ENCODE measurements at regions not wholly inside any gene's neighbourhood (a gene's known extent, or its start where the extent isn't known, plus 50 kb on each side); places are given as distances from the start of the nearest gene placed in this dataset.

GRCh38 chr11:95536047-95536690 is 253.4 kb downstream of the FAM76B start:
- Histone ChIP-seq H3K9me3 (ENCODE audit: control insufficient read depth in 2 of 2, low read length in 2 of 2) (peaks cover 0 to 4% of the 10 kb centered on the region in 2 experiments), H3K36me3 (ENCODE audit: control insufficient read depth, insufficient read depth, low read length) (no peaks in the 10 kb centered on the region), H3K27ac (ENCODE audit: insufficient read depth, low read length, poor library complexity, severe bottlenecking) (no peak overlapping the region), H3K4me3 (ENCODE audit: low read depth, low read length) (no peak overlapping the region), H3K27me3 (ENCODE audit: control insufficient read depth, insufficient read depth, low read length) (no peaks in the 10 kb centered on the region), H3K4me1 (ENCODE audit: control insufficient read depth, insufficient read depth, low read length, poor library complexity, severe bottlenecking) (no peaks in the 10 kb centered on the region)
- Mint-ChIP-seq H3K36me3 (peaks cover 12% of the 10 kb centered on the region), H3K27ac (no peak overlapping the region), H3K4me3 (no peak overlapping the region), H3K27me3 (peaks cover 17% of the 10 kb centered on the region), H3K4me1 (peaks cover 0 to 3% (median under 1%) of the 10 kb centered on the region in 4 donors), H3K9me3 (peaks cover 0 to 19% (median 5%) of the 10 kb centered on the region in 7 donors)
- ATAC-seq (ENCODE audit: low read depth in 2 of 2) = no peak
- DNase-seq = no peak

DNA sequence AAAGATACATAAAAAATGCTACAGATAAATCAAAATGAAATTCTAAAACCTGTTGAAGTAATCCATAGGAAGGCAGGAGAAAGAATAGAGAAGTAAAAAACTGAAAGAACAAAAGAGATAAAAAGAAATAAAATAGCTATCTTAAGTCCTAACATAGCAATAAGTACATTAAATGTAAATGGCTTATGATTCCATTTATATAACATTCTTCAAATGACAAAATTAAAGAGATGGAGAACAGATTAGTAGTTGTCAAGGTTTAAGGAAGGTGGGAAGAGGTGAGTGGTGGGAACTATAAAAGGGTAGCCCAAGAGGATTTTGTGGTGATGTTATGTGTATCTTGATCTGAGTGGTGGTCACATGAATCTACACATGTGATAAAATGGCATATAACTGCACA is 254.8 kb downstream of the FAM76B start:
- H3K27me3 Mint-ChIP-seq = peaks cover 17% of the 10 kb centered on the region
- H3K4me3 Mint-ChIP-seq = no peak overlapping the region
- H3K36me3 ChIP-seq (ENCODE audit: control insufficient read depth, insufficient read depth, low read length) = no peaks in the 10 kb centered on the region
- H3K27ac ChIP-seq (ENCODE audit: insufficient read depth, low read length, poor library complexity, severe bottlenecking) = no peak overlapping the region
- no peak overlapping the region for H3K27ac Mint-ChIP-seq
- H3K36me3 Mint-ChIP-seq = peaks cover 17% of the 10 kb centered on the region
- no peak for ATAC-seq (ENCODE audit: low read depth in 2 of 2)
- no peak overlapping the region for H3K4me3 ChIP-seq (ENCODE audit: low read depth, low read length)
- DNase-seq = no peak
- peaks cover 0 to 3% (median under 1%) of the 10 kb centered on the region in 4 donors for H3K4me1 Mint-ChIP-seq
- H3K9me3 Mint-ChIP-seq = peaks cover 0 to 19% (median 5%) of the 10 kb centered on the region in 7 donors
- peaks cover 0 to 4% of the 10 kb centered on the region in 2 experiments for H3K9me3 ChIP-seq (ENCODE audit: control insufficient read depth in 2 of 2, low read length in 2 of 2)
- no peaks in the 10 kb centered on the region for H3K27me3 ChIP-seq (ENCODE audit: control insufficient read depth, insufficient read depth, low read length)
- H3K4me1 ChIP-seq (ENCODE audit: control insufficient read depth, insufficient read depth, low read length, poor library complexity, severe bottlenecking) = no peaks in the 10 kb centered on the region

DNA sequence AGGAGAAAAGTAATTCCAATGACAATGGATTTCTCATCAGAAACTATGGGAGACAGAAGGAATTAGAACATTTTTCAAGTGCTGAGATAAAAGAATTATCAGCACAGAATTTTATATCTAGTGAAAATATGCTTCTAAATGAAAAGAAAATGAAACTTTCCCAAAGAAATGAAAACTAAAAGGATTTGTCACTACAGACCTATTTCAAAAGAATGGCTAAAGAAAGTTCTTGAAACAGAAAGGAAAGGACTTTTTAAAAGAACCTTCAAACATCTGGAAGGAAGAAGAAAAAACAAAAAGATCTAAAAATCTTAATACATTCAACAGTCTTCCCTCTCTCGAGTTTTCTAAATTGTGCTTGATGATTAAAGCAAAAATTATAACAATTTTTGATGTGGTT is 255.4 kb downstream of the FAM76B start:
- Histone ChIP-seq H3K9me3 (ENCODE audit: control insufficient read depth in 2 of 2, low read length in 2 of 2) (peaks cover 0 to 4% of the 10 kb centered on the region in 2 experiments), H3K4me3 (ENCODE audit: low read depth, low read length) (no peak overlapping the region), H3K36me3 (ENCODE audit: control insufficient read depth, insufficient read depth, low read length) (no peaks in the 10 kb centered on the region), H3K27ac (ENCODE audit: insufficient read depth, low read length, poor library complexity, severe bottlenecking) (no peak overlapping the region), H3K27me3 (ENCODE audit: control insufficient read depth, insufficient read depth, low read length) (no peaks in the 10 kb centered on the region), H3K4me1 (ENCODE audit: control insufficient read depth, insufficient read depth, low read length, poor library complexity, severe bottlenecking) (no peaks in the 10 kb centered on the region)
- DNase-seq (no peak), ATAC-seq (ENCODE audit: low read depth in 2 of 2) (no peak)
- Mint-ChIP-seq H3K9me3 (peaks cover 0 to 19% (median 5%) of the 10 kb centered on the region in 7 donors), H3K36me3 (peaks cover 17% of the 10 kb centered on the region), H3K27me3 (peaks cover 17% of the 10 kb centered on the region), H3K4me1 (peaks cover 0 to 3% (median under 1%) of the 10 kb centered on the region in 4 donors), H3K4me3 (no peak overlapping the region), H3K27ac (no peak overlapping the region)

- Histone ChIP-seq H3K4me1 (ENCODE audit: control insufficient read depth, insufficient read depth, low read length, poor library complexity, severe bottlenecking) (no peaks in the 10 kb centered on the region), H3K27ac (ENCODE audit: insufficient read depth, low read length, poor library complexity, severe bottlenecking) (no peak overlapping the region), H3K27me3 (ENCODE audit: control insufficient read depth, insufficient read depth, low read length) (no peaks in the 10 kb centered on the region), H3K4me3 (ENCODE audit: low read depth, low read length) (no peak overlapping the region), H3K36me3 (ENCODE audit: control insufficient read depth, insufficient read depth, low read length) (no peaks in the 10 kb centered on the region), H3K9me3 (ENCODE audit: control insufficient read depth in 2 of 2, low read length in 2 of 2) (peaks cover 0 to 4% of the 10 kb centered on the region in 2 experiments)
- DNase-seq (no peak), ATAC-seq (ENCODE audit: low read depth in 2 of 2) (no peak)
- no peak overlapping the region for H3K4me3 Mint-ChIP-seq
- peaks cover 18% of the 10 kb centered on the region for H3K27me3 Mint-ChIP-seq
- H3K4me1 Mint-ChIP-seq = peaks cover 0 to 6% (median 3%) of the 10 kb centered on the region in 4 donors
- H3K27ac Mint-ChIP-seq = no peak overlapping the region
- peaks cover 0 to 19% (median 7%) of the 10 kb centered on the region in 7 donors for H3K9me3 Mint-ChIP-seq
- H3K36me3 Mint-ChIP-seq = peaks cover 19% of the 10 kb centered on the region
Measured at GRCh38 chr11:95531116-95531515, 258.5 kb downstream of the FAM76B start.

DNA sequence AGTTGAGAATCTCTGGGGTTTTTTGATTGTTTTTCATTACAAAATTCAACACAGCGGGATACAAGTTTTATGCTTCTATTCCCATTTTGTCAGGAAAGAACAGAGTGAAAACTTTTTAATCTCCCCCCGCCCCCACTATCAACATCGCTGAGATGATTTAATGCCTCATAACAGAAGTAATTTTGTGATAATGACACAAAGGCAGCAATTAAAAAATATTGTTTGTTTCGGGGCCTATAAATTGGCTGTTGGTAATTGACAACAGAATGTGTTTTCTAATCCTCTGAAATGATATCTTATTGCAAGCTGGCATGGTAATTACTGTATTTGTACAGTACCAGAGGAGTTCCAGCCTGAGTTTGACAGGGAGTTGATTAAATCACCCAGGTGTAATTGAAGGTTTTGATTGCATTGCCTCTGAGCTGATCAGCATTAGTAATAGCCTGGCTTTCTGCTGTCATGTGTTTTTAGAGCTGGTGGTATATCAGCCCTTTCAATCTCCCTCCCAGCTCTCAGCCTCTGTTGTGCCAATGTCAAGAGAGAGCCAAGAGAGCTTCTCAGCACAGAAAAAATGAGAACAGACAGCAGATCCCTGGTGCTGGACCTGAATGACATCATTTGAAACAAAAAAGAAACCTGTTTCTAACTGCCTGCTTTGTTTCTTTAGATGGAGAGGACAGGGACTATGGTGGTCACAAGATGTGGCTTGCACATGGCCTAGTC is 265.1 kb downstream of the FAM76B start:
- ATAC-seq (ENCODE audit: low read depth in 2 of 2) (no peak), DNase-seq (no peak)
- H3K27ac Mint-ChIP-seq = no peak overlapping the region
- no peak overlapping the region for H3K4me3 Mint-ChIP-seq
- H3K4me1 Mint-ChIP-seq = peaks cover 0 to 8% (median 2%) of the 10 kb centered on the region in 4 donors
- H3K9me3 Mint-ChIP-seq = peaks cover 0 to 4% (median 0%) of the 10 kb centered on the region in 7 donors
- no peak overlapping the region for H3K27ac ChIP-seq (ENCODE audit: insufficient read depth, low read length, poor library complexity, severe bottlenecking)
- H3K36me3 ChIP-seq (ENCODE audit: control insufficient read depth, insufficient read depth, low read length) = no peaks in the 10 kb centered on the region
- no peaks in the 10 kb centered on the region for H3K9me3 ChIP-seq (ENCODE audit: control insufficient read depth in 2 of 2, low read length in 2 of 2)
- peaks cover 5% of the 10 kb centered on the region for H3K27me3 Mint-ChIP-seq
- peaks cover 8% of the 10 kb centered on the region for H3K36me3 Mint-ChIP-seq
- H3K27me3 ChIP-seq (ENCODE audit: control insufficient read depth, insufficient read depth, low read length) = no peaks in the 10 kb centered on the region
- H3K4me3 ChIP-seq (ENCODE audit: low read depth, low read length) = no peak overlapping the region
- no peaks in the 10 kb centered on the region for H3K4me1 ChIP-seq (ENCODE audit: control insufficient read depth, insufficient read depth, low read length, poor library complexity, severe bottlenecking)

DNA sequence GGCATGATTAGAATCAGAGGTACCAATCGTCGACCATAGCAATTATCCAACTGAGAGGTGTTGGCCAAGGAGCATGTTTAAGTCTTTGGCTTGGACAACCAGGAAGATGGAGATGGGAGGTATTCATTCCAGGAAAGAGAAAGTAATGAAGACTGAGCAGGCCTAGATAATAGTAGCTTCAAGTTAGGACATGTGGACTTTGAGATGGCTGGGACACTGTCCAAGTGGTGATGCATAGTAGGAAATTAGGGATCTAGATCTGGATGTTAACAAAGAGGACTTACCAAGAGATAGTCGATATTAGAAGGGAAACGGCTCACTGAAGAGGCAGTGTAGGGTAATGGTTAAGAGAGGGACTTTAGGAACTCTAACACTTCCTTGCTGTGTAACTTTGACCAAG is 266.7 kb downstream of the FAM76B start:
- no peak overlapping the region for H3K4me3 Mint-ChIP-seq
- H3K27ac Mint-ChIP-seq = no peak overlapping the region
- H3K27me3 ChIP-seq (ENCODE audit: control insufficient read depth, insufficient read depth, low read length) = no peaks in the 10 kb centered on the region
- H3K27ac ChIP-seq (ENCODE audit: insufficient read depth, low read length, poor library complexity, severe bottlenecking) = no peak overlapping the region
- no peaks in the 10 kb centered on the region for H3K9me3 ChIP-seq (ENCODE audit: control insufficient read depth in 2 of 2, low read length in 2 of 2)
- peaks cover 0 to 4% (median 0%) of the 10 kb centered on the region in 7 donors for H3K9me3 Mint-ChIP-seq
- H3K4me1 ChIP-seq (ENCODE audit: control insufficient read depth, insufficient read depth, low read length, poor library complexity, severe bottlenecking) = no peaks in the 10 kb centered on the region
- peaks cover 0 to 8% (median 2%) of the 10 kb centered on the region in 4 donors for H3K4me1 Mint-ChIP-seq
- H3K36me3 ChIP-seq (ENCODE audit: control insufficient read depth, insufficient read depth, low read length) = no peaks in the 10 kb centered on the region
- no peak for ATAC-seq (ENCODE audit: low read depth in 2 of 2)
- no peaks in the 10 kb centered on the region for H3K27me3 Mint-ChIP-seq
- peaks cover 8% of the 10 kb centered on the region for H3K36me3 Mint-ChIP-seq
- H3K4me3 ChIP-seq (ENCODE audit: low read depth, low read length) = no peak overlapping the region
- no peak for DNase-seq

GRCh38 chr11:95521862-95522261 is 267.7 kb downstream of the FAM76B start:
- Mint-ChIP-seq H3K36me3 (peaks cover 9% of the 10 kb centered on the region), H3K27me3 (no peaks in the 10 kb centered on the region), H3K4me3 (no peak overlapping the region), H3K9me3 (peaks cover 0 to under 1% (median 0%) of the 10 kb centered on the region in 7 donors), H3K27ac (no peak overlapping the region), H3K4me1 (peaks cover 0 to 8% (median 2%) of the 10 kb centered on the region in 4 donors)
- H3K9me3 ChIP-seq (ENCODE audit: control insufficient read depth in 2 of 2, low read length in 2 of 2) = no peaks in the 10 kb centered on the region
- H3K27ac ChIP-seq (ENCODE audit: insufficient read depth, low read length, poor library complexity, severe bottlenecking) = no peak overlapping the region
- H3K36me3 ChIP-seq (ENCODE audit: control insufficient read depth, insufficient read depth, low read length) = no peaks in the 10 kb centered on the region
- DNase-seq (no peak), ATAC-seq (ENCODE audit: low read depth in 2 of 2) (no peak)
- no peaks in the 10 kb centered on the region for H3K27me3 ChIP-seq (ENCODE audit: control insufficient read depth, insufficient read depth, low read length)
- H3K4me3 ChIP-seq (ENCODE audit: low read depth, low read length) = no peak overlapping the region
- no peaks in the 10 kb centered on the region for H3K4me1 ChIP-seq (ENCODE audit: control insufficient read depth, insufficient read depth, low read length, poor library complexity, severe bottlenecking)

Measured in CD4-positive, CD25-positive, alpha-beta regulatory T cell (primary cell).